ENCODE measurements at regions not wholly inside any gene's neighbourhood (a gene's known extent, or its start where the extent isn't known, plus 50 kb on each side); places are given as distances from the start of the nearest gene placed in this dataset.
"Not testable (repeated sequence)": the region's sequence is repeated elsewhere in the genome, so short reads cannot be mapped to it uniquely, and the experiment has no call there.

- not testable (repeated sequence) for H3K4me3 ChIP-seq (ENCODE audit: low read length); DNase-seq (ENCODE audit: low read depth, low spot score)
Measured at GRCh38 chr9:91512235-91512634, 88.6 kb upstream of the NFIL3 start.

GRCh38 chr9:91503673-91504081 is 80.0 kb upstream of the NFIL3 start:
- no peak for DNase-seq (ENCODE audit: low read depth, low spot score)

GRCh38 chr9:91502913-91503672 is 79.5 kb upstream of the NFIL3 start:
- H3K4me3 ChIP-seq (ENCODE audit: low read length): no peak overlapping the region
- DNase-seq (ENCODE audit: low read depth, low spot score): no peak

More at GRCh38 chr9:91503673-91504081, 80.0 kb upstream of the NFIL3 start:
- H3K4me3 ChIP-seq (ENCODE audit: low read length): no peak overlapping the region

- H3K4me3 ChIP-seq (ENCODE audit: low read length): no peak overlapping the region
- DNase-seq (ENCODE audit: low read depth, low spot score): no peak
Measured at GRCh38 chr9:91502475-91502874, 78.8 kb upstream of the NFIL3 start.

GRCh38 chr9:91500509-91501014 is 76.9 kb upstream of the NFIL3 start:
- no peak overlapping the region for H3K4me3 ChIP-seq (ENCODE audit: low read length)
- no peak for DNase-seq (ENCODE audit: low read depth, low spot score)

GRCh38 chr9:91496351-91496750 is 72.7 kb upstream of the NFIL3 start:
- no peak overlapping the region for H3K4me3 ChIP-seq (ENCODE audit: low read length)

GRCh38 chr9:91495450-91495849 is 71.8 kb upstream of the NFIL3 start:
- H3K4me3 ChIP-seq (ENCODE audit: low read length): no peak overlapping the region
- DNase-seq (ENCODE audit: low read depth, low spot score): no peak

More at GRCh38 chr9:91496351-91496750, 72.7 kb upstream of the NFIL3 start:
- DNase-seq (ENCODE audit: low read depth, low spot score): no peak

- DNase-seq (ENCODE audit: low read depth, low spot score): no peak
- no peak overlapping the region for H3K4me3 ChIP-seq (ENCODE audit: low read length)
Measured at GRCh38 chr9:91494751-91495150, 71.1 kb upstream of the NFIL3 start.

- no peak for DNase-seq (ENCODE audit: low read depth, low spot score)
Measured at GRCh38 chr9:91492237-91492636, 68.6 kb upstream of the NFIL3 start.

GRCh38 chr9:91491624-91492023 is 68.0 kb upstream of the NFIL3 start:
- H3K4me3 ChIP-seq (ENCODE audit: low read length): no peak overlapping the region
- DNase-seq (ENCODE audit: low read depth, low spot score): no peak

More at GRCh38 chr9:91492237-91492636, 68.6 kb upstream of the NFIL3 start:
- no peak overlapping the region for H3K4me3 ChIP-seq (ENCODE audit: low read length)

GRCh38 chr9:91489361-91489899 is 65.8 kb upstream of the NFIL3 start:
- DNase-seq (ENCODE audit: low read depth, low spot score): peak; percentile 15
- no peak overlapping the region for H3K4me3 ChIP-seq (ENCODE audit: low read length)

- no peak for DNase-seq (ENCODE audit: low read depth, low spot score)
- no peak overlapping the region for H3K4me3 ChIP-seq (ENCODE audit: low read length)
Measured at GRCh38 chr9:91488341-91488740, 64.7 kb upstream of the NFIL3 start.

GRCh38 chr9:91486699-91487497 is 63.3 kb upstream of the NFIL3 start:
- H3K4me3 ChIP-seq (ENCODE audit: low read length): no peak overlapping the region
- no peak for DNase-seq (ENCODE audit: low read depth, low spot score)

- no peak for DNase-seq (ENCODE audit: low read depth, low spot score)
- H3K4me3 ChIP-seq (ENCODE audit: low read length): no peak overlapping the region
Measured at GRCh38 chr9:91485006-91485405, 61.4 kb upstream of the NFIL3 start.

GRCh38 chr9:91483835-91484234 is 60.2 kb upstream of the NFIL3 start:
- no peak for DNase-seq (ENCODE audit: low read depth, low spot score)
- no peak overlapping the region for H3K4me3 ChIP-seq (ENCODE audit: low read length)

- H3K4me3 ChIP-seq (ENCODE audit: low read length): no peak overlapping the region
- DNase-seq (ENCODE audit: low read depth, low spot score): no peak
Measured at GRCh38 chr9:91483189-91483691, 59.6 kb upstream of the NFIL3 start.

GRCh38 chr9:91481972-91482371 is 58.3 kb upstream of the NFIL3 start:
- no peak overlapping the region for H3K4me3 ChIP-seq (ENCODE audit: low read length)
- DNase-seq (ENCODE audit: low read depth, low spot score): no peak

GRCh38 chr9:91477106-91477505 is 53.5 kb upstream of the NFIL3 start:
- no peak for DNase-seq (ENCODE audit: low read depth, low spot score)
- no peak overlapping the region for H3K4me3 ChIP-seq (ENCODE audit: low read length)

GRCh38 chr9:91474656-91475055 is 51.0 kb upstream of the NFIL3 start:
- H3K4me3 ChIP-seq (ENCODE audit: low read length): no peak overlapping the region
- no peak for DNase-seq (ENCODE audit: low read depth, low spot score)
